Stimulated activated effector memory CD8-positive, alpha-beta T cell treated with anti-CD3 and anti-CD28 coated beads, Interleukin-12 subunit alpha, Interleukin-12 subunit beta, amount 100 ng/mL, for 72 hours (primary cell): ENCODE measurements at regions not wholly inside any gene's neighbourhood (a gene's known extent, or its start where the extent isn't known, plus 50 kb on each side); places are given as distances from the start of the nearest gene placed in this dataset.

ENCODE experiments used
- ATAC-seq: fragments of 150-1000 bp; cut with Tn5 transposase; 2 replicates; pipeline ENCODE4 v1.10.0; 2021
- DNase-seq, 2 donors: peaks; one replicate each; pipeline ENCODE4 v3.0.0; 2021 to 2022; ENCODE audit warnings: low spot score in 2 of 2
- H3K27ac Mint-ChIP-seq: one replicate; pipeline ENCODE4 v1.8.0; 2022; ENCODE audit warnings: mild to moderate bottlenecking, mixed read lengths
- H3K36me3 Mint-ChIP-seq: one replicate; pipeline ENCODE4 v1.8.0; 2022; ENCODE audit warnings: mild to moderate bottlenecking, mixed read lengths
- H3K4me1 Mint-ChIP-seq: one replicate; pipeline ENCODE4 v1.8.0; 2022; ENCODE audit warnings: mixed read lengths
- H3K4me3 Mint-ChIP-seq: one replicate; pipeline ENCODE4 v1.8.0; 2022; ENCODE audit warnings: mild to moderate bottlenecking, mixed read lengths
- H3K9me3 Mint-ChIP-seq: one replicate; pipeline ENCODE4 v1.8.0; 2022; ENCODE audit warnings: mixed read lengths

DNA sequence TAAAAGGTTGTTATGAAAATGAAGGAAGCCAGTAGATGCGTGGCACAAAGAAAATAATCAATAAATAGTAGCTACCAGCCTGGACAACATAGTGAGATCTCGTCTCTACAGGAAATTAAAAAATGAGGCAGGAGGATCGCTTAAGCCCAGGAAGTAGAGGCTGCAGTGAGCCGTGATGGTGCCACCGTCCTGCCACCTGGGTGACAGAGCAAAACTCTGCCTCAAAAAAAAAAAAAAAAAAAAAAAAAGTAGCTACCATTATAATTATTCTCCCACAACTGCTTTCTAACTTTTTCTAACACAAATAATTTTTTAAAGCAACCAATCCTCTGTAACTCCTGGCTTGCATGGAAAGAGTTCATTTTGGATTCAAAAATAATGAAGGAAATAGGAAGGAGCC is 133.0 kb downstream of the NDUFA12 start:
- H3K9me3 Mint-ChIP-seq = no peaks in the 10 kb centered on the region

DNA sequence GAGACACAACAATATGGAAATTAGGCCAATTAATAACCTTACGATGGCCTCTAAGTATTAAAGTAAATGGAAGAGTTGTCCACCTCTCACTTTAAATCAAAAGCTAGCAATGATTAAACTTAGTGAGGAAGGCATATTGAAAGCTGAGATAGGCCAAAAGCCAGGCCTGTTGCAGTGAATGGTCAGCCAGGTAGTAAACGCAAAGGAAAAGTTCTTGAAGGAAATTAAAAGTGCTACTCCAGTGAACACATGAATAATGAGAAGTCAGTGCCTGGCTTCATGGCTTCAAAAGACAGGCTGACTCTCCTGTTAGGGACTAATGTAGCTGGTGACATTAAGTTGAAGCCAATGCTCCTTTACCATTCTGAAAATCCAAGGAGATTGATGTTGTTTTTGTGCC is 135.3 kb downstream of the NDUFA12 start:
- DNase-seq (no peak), ATAC-seq (no peak)

More for the DNA sequence above, 133.0 kb downstream of the NDUFA12 start:
- ATAC-seq (no peak), DNase-seq (no peak)
- Mint-ChIP-seq H3K4me3 (no peak overlapping the region), H3K27ac (no peak overlapping the region), H3K36me3 (no peaks in the 10 kb centered on the region), H3K4me1 (peaks cover 19% of the 10 kb centered on the region)

DNA sequence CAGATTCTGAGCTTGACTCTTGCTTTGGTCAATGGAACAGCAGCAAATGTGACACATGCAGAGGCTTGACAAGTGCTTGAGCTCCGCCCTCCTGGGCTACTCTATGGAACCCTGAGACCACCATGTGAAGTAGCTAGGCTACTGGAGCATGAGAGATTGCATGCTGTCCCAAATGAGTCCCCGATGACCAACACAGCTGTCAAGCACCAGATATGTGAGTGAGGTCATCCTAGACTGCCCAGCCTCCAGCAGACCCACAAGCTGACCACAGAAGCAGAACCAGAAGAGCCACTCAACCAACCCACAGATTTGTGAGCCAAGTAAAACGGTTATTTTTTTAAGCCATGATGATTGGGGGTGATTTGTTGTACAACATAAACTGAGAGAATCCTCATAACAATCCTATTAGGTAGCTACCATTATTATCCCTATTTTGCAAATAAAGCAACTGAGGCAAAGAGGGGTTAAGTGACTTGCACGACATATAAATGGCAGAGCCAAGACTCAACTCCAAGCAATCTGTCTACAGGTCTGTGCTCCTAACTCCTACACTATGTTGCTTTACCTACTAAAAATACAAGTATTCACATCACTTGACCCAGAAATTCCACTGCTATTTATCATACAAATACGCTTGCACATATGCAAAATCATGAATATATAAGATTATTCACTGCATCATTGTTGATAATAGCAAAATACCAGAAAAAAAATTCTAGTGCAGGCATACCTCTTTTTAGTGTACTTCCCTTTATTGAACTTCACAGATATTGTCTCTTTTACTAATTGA is 136.2 kb downstream of the NDUFA12 start:
- Mint-ChIP-seq H3K4me1 (peaks cover 1% of the 10 kb centered on the region), H3K9me3 (no peaks in the 10 kb centered on the region), H3K4me3 (no peak overlapping the region), H3K36me3 (no peaks in the 10 kb centered on the region), H3K27ac (no peak overlapping the region)
- DNase-seq (no peak), ATAC-seq (no peak)

More for the DNA sequence above, 135.3 kb downstream of the NDUFA12 start:
- no peak overlapping the region for H3K4me3 Mint-ChIP-seq
- no peak overlapping the region for H3K27ac Mint-ChIP-seq
- H3K36me3 Mint-ChIP-seq = no peaks in the 10 kb centered on the region
- no peaks in the 10 kb centered on the region for H3K9me3 Mint-ChIP-seq
- peaks cover 7% of the 10 kb centered on the region for H3K4me1 Mint-ChIP-seq

DNA sequence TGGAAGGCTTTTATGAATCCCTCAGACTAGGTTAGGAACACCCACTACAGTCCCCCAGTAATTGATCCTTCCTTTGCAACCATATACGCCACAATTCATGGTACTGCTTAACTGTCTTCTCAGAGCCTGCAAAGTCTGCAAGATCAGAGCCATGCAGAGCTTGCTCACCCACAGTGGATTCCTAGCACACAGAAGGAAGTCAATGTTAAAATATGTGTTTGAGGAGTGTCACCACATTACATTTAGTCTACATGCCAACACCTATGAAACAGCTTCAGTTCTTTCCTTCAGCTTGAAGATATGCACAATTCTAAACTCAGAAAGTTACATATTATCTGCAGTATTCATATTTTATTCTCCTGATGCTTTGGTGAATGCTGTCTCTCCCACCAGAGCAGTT is 138.5 kb downstream of the NDUFA12 start:
- Mint-ChIP-seq H3K9me3 (no peaks in the 10 kb centered on the region), H3K4me1 (no peaks in the 10 kb centered on the region), H3K36me3 (no peaks in the 10 kb centered on the region), H3K4me3 (no peak overlapping the region), H3K27ac (no peak overlapping the region)
- DNase-seq (no peak), ATAC-seq (no peak)

DNA sequence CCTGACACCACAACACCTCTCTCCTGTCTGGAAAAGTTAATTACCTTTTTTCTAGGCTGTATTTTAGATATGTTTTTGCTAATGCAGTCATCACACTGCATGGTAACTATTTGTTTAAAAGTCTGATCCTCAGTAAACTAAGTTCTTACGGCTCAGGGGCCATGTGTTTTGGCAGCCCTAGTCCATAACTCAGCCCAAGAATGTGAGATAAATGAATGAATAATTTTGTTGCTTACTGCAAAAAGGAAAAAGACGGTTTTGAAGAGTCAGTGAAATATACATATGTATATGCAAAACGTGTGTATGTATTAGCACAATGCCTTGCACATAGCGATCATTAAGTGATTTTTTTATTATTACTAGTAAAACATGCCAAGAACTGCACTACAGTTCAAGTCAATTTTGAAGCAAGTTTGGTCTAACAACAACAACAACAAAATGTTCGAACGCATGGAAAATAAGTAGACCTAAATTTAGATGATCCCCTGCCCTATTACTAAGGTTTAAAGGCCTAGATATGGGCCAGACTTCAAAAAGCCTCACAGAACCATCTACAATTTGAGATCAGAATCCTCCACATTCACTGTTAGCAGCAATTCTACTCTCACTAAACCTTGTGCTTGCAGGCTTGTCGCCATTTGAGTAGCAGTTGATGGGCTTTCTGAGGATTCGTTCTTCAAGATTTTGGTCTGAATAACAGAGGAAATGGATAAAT is 140.0 kb downstream of the NDUFA12 start:
- no peak overlapping the region for H3K27ac Mint-ChIP-seq
- no peak overlapping the region for H3K4me3 Mint-ChIP-seq
- no peak for ATAC-seq
- no peaks in the 10 kb centered on the region for H3K9me3 Mint-ChIP-seq
- H3K4me1 Mint-ChIP-seq = no peaks in the 10 kb centered on the region
- no peak for DNase-seq
- no peaks in the 10 kb centered on the region for H3K36me3 Mint-ChIP-seq

DNA sequence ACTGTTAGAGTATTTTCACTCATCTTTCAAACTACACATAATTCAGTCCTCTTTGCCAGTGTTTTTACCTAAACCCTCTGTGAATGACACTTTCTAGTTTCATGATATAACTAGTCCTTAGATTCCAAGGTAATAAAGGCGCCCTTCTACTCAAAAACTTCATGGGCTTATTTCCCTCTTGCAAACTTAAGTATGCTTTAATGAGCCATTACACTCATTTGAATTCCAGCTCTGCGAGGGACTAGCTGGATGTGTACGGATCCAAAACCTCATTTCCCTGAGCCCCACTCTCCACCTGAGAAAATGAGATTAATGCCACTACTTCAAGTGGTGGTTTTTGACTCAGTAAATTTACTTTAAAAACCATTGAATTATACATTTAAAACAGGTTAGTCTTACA is 141.1 kb downstream of the NDUFA12 start:
- no peak overlapping the region for H3K27ac Mint-ChIP-seq
- H3K4me3 Mint-ChIP-seq = no peak overlapping the region

DNA sequence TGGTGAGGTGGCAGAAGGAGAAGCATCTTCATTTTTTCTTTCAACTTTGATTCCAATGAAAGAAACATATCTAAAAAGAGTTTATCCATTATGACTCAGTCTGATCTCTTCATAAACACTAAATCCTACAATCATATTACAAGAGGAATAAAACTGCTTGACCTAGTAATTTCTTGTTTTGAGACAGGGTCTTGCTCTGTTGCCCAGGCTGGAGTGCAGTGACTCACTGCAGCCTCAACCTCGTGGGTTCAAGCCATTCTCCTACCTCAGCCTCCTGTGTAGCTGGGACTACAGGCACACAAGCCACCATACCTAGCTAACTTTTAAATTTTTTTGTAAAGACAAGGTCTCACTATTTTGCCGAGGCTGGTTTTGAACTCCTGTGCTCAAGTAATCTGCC is 147.2 kb downstream of the NDUFA12 start:
- H3K4me3 Mint-ChIP-seq = no peak overlapping the region
- no peaks in the 10 kb centered on the region for H3K9me3 Mint-ChIP-seq
- H3K36me3 Mint-ChIP-seq = no peaks in the 10 kb centered on the region
- H3K4me1 Mint-ChIP-seq = peaks cover 7% of the 10 kb centered on the region
- ATAC-seq (no peak), DNase-seq (no peak)
- H3K27ac Mint-ChIP-seq = no peak overlapping the region

More for the DNA sequence above, 141.1 kb downstream of the NDUFA12 start:
- no peaks in the 10 kb centered on the region for H3K36me3 Mint-ChIP-seq
- no peaks in the 10 kb centered on the region for H3K9me3 Mint-ChIP-seq
- ATAC-seq (no peak), DNase-seq (no peak)
- no peaks in the 10 kb centered on the region for H3K4me1 Mint-ChIP-seq

DNA sequence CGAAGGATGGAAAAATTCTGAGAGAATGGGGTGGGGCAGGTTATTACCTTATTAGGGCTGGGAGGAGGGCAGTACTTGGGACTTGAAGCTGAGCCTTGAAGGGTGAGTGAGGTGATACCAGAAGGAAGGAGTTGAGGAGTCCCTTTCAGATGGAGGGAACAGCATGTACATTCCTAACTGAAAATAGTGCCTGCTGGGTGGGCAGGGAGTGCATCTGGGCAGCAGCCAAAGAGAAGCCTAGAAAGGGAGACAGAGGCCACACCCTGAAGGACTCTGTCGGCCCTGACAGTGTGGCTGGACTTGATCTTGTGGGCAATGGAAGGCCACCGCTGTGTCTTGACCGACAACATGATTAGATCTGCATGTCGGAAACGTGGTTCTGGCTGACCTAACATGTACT is 147.6 kb downstream of the NDUFA12 start:
- ATAC-seq (no peak), DNase-seq (no peak)
- H3K9me3 Mint-ChIP-seq = no peaks in the 10 kb centered on the region
- no peaks in the 10 kb centered on the region for H3K36me3 Mint-ChIP-seq
- no peak overlapping the region for H3K4me3 Mint-ChIP-seq
- H3K4me1 Mint-ChIP-seq = peaks cover 7% of the 10 kb centered on the region
- no peak overlapping the region for H3K27ac Mint-ChIP-seq

DNA sequence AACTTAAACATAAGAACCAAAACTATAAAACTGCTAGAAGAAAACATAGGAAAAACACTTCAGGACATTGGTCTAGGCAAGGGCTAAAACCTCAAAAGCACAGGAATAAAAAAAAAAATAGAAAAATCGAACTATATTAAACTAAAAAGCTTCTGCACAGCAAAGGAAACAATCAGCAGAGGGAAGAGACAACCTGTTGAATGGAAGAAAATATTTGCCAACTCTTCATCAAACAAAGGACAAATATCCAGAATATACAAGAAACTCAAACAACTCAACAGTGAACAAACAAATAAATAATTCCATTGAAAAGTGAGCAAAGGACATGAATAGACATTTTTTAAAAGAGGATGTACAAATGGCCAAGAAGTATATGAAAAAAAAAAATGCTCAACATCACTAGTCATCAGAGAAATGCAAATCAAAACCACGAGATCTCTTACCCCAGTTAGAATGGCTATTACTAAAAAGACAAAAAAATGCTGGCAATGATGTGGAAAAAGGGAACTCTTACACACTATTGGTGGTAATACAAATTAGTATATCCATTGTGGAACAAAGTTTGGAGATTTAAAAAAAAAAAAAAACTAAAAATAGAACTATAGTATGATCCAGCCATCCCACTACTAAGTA is 152.0 kb downstream of the NDUFA12 start:
- DNase-seq (no peak), ATAC-seq (no peak)
- no peak overlapping the region for H3K4me3 Mint-ChIP-seq
- H3K36me3 Mint-ChIP-seq = no peaks in the 10 kb centered on the region
- H3K27ac Mint-ChIP-seq = no peak overlapping the region
- H3K4me1 Mint-ChIP-seq = peaks cover 7% of the 10 kb centered on the region
- H3K9me3 Mint-ChIP-seq = no peaks in the 10 kb centered on the region

DNA sequence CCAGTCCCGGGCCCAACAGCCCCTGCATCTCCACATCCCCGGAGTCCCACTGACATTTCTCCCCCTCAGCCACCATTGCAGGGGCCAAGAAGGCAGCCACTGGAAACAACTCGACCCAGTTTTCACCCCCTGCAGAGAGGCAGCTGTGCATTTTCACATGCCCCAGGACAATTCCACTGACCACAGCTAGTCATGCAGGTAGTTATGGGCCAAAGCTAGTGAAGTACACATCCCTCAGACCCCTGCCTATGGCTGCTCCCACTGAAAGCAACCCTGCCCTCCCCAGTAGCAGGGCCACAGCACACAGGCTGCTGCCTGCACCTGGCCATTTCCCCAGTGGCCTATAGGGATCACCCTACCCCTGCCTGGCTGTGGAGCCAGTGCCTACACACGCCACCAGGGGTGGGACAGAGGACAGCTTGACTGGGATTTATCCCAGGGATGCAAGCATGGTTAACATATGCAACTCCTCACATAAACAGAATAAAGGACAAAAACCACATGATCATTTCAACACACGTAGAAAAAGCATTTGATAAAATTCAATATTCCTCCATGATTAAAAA is 154.0 kb downstream of the NDUFA12 start:
- H3K4me1 Mint-ChIP-seq = no peaks in the 10 kb centered on the region
- no peaks in the 10 kb centered on the region for H3K36me3 Mint-ChIP-seq
- no peak for DNase-seq
- H3K27ac Mint-ChIP-seq = no peak overlapping the region
- H3K4me3 Mint-ChIP-seq = no peak overlapping the region
- H3K9me3 Mint-ChIP-seq = no peaks in the 10 kb centered on the region
- ATAC-seq = no peak

DNA sequence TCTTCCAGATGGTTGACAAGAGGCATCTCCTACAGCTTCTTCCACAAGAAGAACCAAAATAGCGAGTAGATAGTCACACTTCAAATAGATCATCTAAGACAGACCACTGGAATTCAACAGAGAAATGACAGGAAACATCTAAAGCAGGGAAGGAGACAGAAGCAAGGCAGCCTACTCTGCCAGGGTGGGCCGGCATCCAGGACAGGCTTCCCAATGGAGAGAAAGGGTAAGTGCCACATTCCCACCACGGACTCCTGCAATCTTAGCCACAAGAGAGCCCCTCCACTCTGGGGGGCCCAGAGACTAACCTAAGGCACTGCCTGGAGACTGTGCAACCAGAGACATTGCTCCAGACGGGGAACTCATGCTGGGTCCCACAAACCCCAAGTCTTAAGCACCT is 154.5 kb downstream of the NDUFA12 start:
- DNase-seq (no peak), ATAC-seq (peak; percentile 28)
- Mint-ChIP-seq H3K27ac (no peak overlapping the region), H3K9me3 (no peaks in the 10 kb centered on the region), H3K36me3 (no peaks in the 10 kb centered on the region), H3K4me3 (no peak overlapping the region), H3K4me1 (no peaks in the 10 kb centered on the region)

DNA sequence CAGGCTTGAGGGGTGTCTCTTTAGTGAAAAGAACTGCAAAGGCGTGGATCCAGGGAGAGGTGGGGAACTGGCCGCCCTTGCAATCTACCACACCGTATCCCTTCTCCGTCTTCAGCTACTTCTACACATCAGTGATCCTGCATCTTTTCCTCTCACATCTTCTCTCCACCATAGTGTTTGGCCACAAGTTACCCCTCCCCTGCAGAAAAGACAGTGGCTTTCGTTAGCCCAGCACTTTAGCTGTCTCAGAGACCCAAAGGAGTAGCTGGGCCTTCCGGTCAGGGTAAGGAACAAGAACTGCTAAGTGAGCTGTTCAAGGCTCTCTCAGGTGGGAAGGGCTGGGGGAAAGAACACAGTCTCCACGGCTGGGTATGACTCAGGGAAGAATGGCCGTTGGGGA is 158.4 kb downstream of the NDUFA12 start:
- Mint-ChIP-seq H3K4me1 (no peaks in the 10 kb centered on the region), H3K9me3 (no peaks in the 10 kb centered on the region), H3K36me3 (no peaks in the 10 kb centered on the region), H3K27ac (no peak overlapping the region), H3K4me3 (no peak overlapping the region)
- no peak for DNase-seq
- no peak for ATAC-seq

DNA sequence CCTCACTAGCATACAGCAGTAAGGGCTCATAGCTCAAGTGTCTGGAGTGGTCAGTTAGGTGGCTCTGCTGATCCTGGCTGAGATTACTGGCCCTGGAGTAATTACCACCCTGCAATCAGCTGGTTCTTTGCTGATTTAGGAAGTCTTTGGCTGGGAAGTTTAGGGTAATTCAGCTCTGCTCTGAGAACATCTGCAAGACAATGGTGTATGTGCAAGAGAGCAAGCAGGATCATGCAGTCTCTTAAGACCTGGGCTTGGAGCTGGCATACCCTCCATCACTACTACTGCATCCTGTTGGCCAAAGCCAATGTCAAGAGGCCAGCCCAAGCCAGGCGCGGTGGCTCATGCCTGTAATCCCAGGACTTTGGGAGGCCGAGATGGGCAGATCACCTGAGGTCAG is 159.0 kb downstream of the NDUFA12 start:
- no peak for ATAC-seq
- H3K36me3 Mint-ChIP-seq = no peaks in the 10 kb centered on the region

DNA sequence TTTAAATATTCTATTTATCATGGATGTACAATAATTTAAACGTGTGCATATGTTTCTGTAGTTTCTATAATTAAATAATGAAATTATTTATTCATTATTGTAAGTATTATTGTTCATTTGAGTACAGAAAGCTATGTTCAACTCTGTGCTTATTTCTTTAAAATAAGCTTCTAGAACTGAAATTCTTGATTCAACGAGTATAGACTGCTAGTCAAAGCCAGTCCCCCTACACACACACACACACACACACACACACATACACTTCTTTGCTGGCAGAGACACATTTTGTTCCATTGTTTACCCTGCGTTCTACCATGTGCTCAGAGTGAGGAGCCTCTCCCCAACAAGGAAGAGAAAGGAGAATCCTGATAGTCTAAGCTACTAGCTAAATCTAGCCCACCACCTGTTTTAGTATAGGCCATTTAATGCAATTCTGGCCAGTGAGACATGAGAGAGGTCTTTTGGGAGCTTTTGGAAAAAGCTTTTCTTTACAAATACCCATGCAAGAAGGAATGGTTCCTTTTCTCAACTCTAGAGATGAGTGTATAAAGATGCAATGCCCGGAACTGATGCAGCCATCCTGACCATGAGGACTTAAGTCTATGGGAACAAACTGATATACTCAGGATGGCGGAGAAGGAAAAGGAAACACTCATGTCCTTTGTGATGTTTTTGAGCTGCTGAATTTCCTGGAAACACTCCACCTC is 161.4 kb downstream of the NDUFA12 start:
- no peak for DNase-seq
- Mint-ChIP-seq H3K27ac (no peak overlapping the region), H3K4me3 (no peak overlapping the region), H3K36me3 (no peaks in the 10 kb centered on the region), H3K4me1 (no peaks in the 10 kb centered on the region), H3K9me3 (no peaks in the 10 kb centered on the region)
- no peak for ATAC-seq

More for the DNA sequence above, 159.0 kb downstream of the NDUFA12 start:
- H3K9me3 Mint-ChIP-seq = no peaks in the 10 kb centered on the region
- no peak for DNase-seq
- no peak overlapping the region for H3K4me3 Mint-ChIP-seq
- no peaks in the 10 kb centered on the region for H3K4me1 Mint-ChIP-seq
- H3K27ac Mint-ChIP-seq = no peak overlapping the region

DNA sequence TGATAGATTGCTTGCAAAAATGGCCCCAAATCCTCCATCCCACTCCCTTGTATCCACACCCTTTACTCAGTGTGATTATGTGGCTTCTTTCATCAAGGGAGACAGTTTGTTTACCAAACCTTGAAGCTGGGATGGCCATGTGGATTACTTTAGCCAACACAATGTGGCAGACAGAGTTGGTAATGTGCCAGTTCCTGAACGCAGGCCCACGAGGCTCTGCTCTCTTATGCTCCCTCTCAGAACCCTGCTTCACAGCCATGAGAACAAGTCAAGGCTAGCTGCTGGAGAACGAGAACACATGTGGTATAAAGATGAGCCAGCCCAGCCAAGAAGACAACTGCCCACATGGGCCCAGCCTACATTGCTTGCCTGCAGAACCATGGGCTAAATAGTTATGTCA is 162.3 kb downstream of the NDUFA12 start:
- ATAC-seq (no peak), DNase-seq (no peak)
- Mint-ChIP-seq H3K4me1 (no peaks in the 10 kb centered on the region), H3K4me3 (no peak overlapping the region), H3K9me3 (no peaks in the 10 kb centered on the region), H3K27ac (no peak overlapping the region), H3K36me3 (no peaks in the 10 kb centered on the region)
